ACC112 (cell line): ENCODE measurements at regions not wholly inside any gene's neighbourhood (a gene's known extent, or its start where the extent isn't known, plus 50 kb on each side); places are given as distances from the start of the nearest gene placed in this dataset.

Experiments used
- H2AFZ ChIP-seq: fragments of 200-600 bp; sonication (generic); one replicate; pipeline ENCODE4 v1.6.0; 2017; ENCODE audit warnings: antibody characterized with exemption, low read length; ENCODE audit not compliant: unreplicated experiment
- H3K27ac ChIP-seq: fragments of 200-600 bp; sonication (generic); 2 replicates; pipeline ENCODE4 v1.5.1; 2014; ENCODE audit warnings: low read depth, mild to moderate bottlenecking, antibody characterized with exemption, low read length, moderate library complexity
- H3K27me3 ChIP-seq: fragments of 200-600 bp; sonication (generic); 2 replicates; pipeline ENCODE4 v1.6.1; 2014; ENCODE audit warnings: mild to moderate bottlenecking, antibody characterized with exemption, low read length, moderate library complexity, mixed read lengths; ENCODE audit not compliant: insufficient read depth
- H3K36me3 ChIP-seq: fragments of 200-600 bp; sonication (generic); 2 replicates; pipeline ENCODE4 v1.6.1; 2016; ENCODE audit warnings: mild to moderate bottlenecking, antibody characterized with exemption, low read length, moderate library complexity, mixed read lengths; ENCODE audit not compliant: insufficient read depth
- H3K4me1 ChIP-seq: fragments of 200-600 bp; sonication (generic); one replicate; pipeline ENCODE4 v1.6.1; 2016; ENCODE audit warnings: low read length, mixed read lengths; ENCODE audit not compliant: insufficient read depth, unreplicated experiment, control insufficient read depth
- H3K4me3 ChIP-seq: fragments of 200-600 bp; sonication (generic); 2 replicates; pipeline ENCODE4 v1.5.1; 2014; ENCODE audit warnings: mild to moderate bottlenecking, low read depth, low read length
- H3K79me2 ChIP-seq: fragments of 200-600 bp; sonication (generic); one replicate; pipeline ENCODE4 v1.6.0; 2016; ENCODE audit warnings: low read length; ENCODE audit not compliant: control insufficient read depth, unreplicated experiment, insufficient read depth

DNA sequence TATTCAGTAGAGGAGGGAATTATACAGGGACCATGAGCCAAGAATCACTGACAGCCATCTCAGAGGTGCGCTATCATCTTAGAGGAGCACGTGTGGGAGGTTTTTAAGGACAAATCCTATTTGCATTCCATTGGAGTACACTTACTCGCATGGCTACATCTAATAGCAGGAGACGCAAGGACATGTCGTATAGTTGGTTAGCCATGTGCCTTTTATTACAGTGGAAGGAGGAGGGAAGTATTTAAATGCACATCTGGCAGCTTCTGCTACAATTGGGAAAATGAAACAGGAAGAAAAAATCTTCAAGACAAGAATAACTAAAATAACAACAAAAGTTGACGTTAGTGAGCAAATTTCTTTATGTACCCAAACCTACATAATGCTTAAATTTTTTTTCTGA, 86.5 kb upstream of the UGP2 start:
- H3K36me3 ChIP-seq = no peaks in the 10 kb centered on the region
- H3K27ac ChIP-seq = peak overlapping the region; percentile 38; the same call in 1 of the 2 replicates
- H3K4me3 ChIP-seq = no peak overlapping the region; the same call in 1 of the 2 replicates
- H3K4me1 ChIP-seq = peaks cover 21% of the 10 kb centered on the region
- no peaks in the 10 kb centered on the region for H3K79me2 ChIP-seq
- no peak overlapping the region for H2AFZ ChIP-seq
- H3K27me3 ChIP-seq = no peaks in the 10 kb centered on the region

DNA sequence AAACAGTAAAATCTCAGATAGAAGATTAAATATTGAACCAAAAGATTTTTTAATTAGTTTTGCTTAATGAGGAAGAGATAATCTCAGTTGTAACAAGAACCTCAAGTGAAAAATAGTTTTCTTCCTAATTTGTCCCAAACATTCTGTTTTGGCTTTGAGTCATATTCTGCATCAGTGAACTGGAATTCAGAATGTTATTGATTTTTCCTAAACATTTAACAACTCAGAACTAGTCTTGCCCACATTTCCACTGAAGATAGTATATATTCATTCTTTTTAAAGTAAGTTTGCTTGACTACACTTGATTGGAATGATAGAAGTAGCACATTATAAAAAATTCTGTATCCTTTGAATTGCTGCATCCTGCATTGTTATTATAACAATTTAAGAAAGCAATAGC, 85.7 kb upstream of the UGP2 start:
- Histone ChIP-seq H3K4me3 (no peak overlapping the region; the same call in 1 of the 2 replicates), H3K79me2 (no peaks in the 10 kb centered on the region), H3K36me3 (no peaks in the 10 kb centered on the region), H3K27ac (peak overlapping the region; percentile 38), H2AFZ (no peak overlapping the region), H3K4me1 (peaks cover 21% of the 10 kb centered on the region), H3K27me3 (no peaks in the 10 kb centered on the region)

DNA sequence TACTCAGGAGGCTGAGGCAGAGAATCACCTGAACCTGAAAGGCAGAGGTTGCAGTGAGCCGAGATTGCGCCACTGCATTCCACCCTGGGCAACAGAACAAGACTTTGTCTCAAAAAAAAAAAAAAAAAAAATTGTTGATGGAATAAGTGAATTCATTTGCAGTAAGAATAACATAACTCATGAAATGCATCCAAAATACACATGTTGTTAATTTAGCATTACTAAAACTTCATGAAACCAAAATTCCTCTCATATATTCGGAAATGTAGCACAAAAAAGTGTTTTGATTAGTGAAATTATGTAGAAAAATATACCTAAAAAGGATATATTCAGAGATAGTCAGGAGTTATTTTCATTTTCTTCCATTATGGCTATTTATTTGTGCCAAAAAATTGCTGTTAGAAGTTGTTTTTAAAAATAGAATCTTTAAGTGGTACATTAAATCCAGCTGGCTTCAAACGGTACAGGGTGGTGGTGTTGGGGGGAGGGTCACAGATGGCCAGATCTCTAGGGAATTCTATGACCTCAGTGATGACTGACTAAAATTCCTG, 78.2 kb upstream of the UGP2 start:
- Histone ChIP-seq H3K27me3 (no peaks in the 10 kb centered on the region), H3K4me3 (peak overlapping the region; percentile 27; the same call in 1 of the 2 replicates), H3K4me1 (peaks cover 22% of the 10 kb centered on the region), H3K27ac (peak overlapping the region; percentile 85), H2AFZ (no peak overlapping the region), H3K79me2 (no peaks in the 10 kb centered on the region), H3K36me3 (peaks cover 14% of the 10 kb centered on the region)

DNA sequence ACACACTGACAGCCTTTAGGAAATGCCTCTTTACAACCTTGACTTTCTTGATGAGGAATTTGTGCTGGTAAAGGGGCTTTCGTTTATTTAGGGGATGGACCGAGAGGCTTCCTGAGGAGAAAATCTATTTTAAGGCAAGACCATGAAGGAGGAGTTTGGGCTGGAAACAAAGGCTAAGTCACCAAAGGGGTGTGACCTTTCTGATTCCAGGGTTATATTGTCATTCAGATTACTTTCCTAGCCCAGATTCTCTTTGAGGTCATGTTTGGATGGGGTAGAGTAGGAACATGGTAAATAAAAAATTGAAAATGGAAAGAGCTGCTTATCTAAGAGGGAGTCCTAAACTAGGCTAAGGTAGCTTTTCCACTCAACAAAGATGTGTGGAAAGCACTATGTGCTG, 77.1 kb upstream of the UGP2 start:
- Histone ChIP-seq H3K36me3 (peaks cover 14% of the 10 kb centered on the region), H3K4me1 (peaks cover 22% of the 10 kb centered on the region), H3K27me3 (no peaks in the 10 kb centered on the region), H2AFZ (no peak overlapping the region), H3K27ac (peak overlapping the region; percentile 85), H3K79me2 (no peaks in the 10 kb centered on the region), H3K4me3 (no peak overlapping the region)

DNA sequence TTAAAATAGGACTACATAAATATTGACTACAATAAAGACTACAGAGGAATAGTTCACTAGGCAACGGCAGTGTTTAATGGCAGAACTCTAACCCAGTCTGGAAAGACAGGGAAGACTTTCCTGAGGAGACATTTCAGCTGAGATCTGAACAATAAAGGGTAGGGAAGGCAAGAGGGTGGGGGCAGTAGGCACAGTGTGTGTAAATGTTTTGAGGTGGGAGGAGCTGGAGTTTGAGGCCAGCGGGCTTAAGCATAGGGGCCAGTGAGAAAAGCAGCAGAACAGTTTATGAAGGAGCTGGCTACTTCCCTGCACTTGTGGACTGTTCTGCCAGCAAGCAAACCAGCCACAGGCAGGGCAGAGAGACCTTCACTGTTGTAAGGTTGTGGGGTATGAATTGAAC, 76.6 kb upstream of the UGP2 start:
- no peak overlapping the region for H2AFZ ChIP-seq
- H3K36me3 ChIP-seq = peaks cover 14% of the 10 kb centered on the region
- H3K27me3 ChIP-seq = no peaks in the 10 kb centered on the region
- H3K4me1 ChIP-seq = peaks cover 22% of the 10 kb centered on the region
- no peak overlapping the region for H3K27ac ChIP-seq
- no peaks in the 10 kb centered on the region for H3K79me2 ChIP-seq
- H3K4me3 ChIP-seq = no peak overlapping the region

DNA sequence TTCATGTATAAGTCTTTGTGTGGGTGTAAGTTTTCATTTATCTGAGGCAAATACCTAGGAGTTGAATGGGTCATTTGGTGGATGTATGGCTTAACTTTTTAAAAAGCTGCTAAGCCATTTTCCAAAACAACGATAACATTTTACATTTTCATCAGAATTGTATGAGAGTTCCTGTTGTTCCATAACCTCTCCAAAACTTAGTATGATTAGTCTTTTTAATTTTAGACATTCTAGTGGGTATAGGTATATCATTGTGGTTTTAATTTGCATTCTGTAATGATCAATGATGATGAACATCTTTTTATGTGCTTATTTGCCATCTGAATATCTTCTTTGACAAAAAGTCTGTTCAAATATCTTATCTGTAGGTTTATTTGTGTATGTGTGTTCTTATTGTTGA, 74.4 kb upstream of the UGP2 start:
- no peaks in the 10 kb centered on the region for H3K27me3 ChIP-seq
- H3K4me1 ChIP-seq = peaks cover 22% of the 10 kb centered on the region
- no peak overlapping the region for H3K4me3 ChIP-seq
- no peak overlapping the region for H2AFZ ChIP-seq
- peaks cover 14% of the 10 kb centered on the region for H3K36me3 ChIP-seq
- H3K27ac ChIP-seq = no peak overlapping the region
- no peaks in the 10 kb centered on the region for H3K79me2 ChIP-seq

DNA sequence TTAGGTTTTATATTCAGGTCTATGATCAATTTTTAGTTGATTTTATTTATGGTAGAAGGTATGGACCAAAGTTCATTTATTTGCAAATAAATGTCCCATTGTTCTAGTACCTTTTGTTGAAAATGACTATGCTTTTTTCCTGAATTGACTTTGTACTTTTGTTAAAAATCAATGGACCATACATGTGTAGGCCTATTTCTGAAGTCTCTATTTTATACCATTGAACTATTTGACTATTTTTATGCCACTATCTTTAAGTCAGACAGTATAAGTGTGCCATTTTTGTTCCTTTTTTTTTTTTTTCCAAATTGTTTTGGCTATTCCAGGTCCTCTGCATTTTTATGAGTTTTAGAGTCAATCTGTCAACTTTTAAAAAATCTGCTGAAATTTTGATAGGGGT, 73.6 kb upstream of the UGP2 start:
- Histone ChIP-seq H3K27ac (no peak overlapping the region), H3K4me3 (no peak overlapping the region), H3K36me3 (peaks cover 14% of the 10 kb centered on the region), H3K79me2 (no peaks in the 10 kb centered on the region), H2AFZ (no peak overlapping the region), H3K27me3 (no peaks in the 10 kb centered on the region), H3K4me1 (peaks cover 20% of the 10 kb centered on the region)

DNA sequence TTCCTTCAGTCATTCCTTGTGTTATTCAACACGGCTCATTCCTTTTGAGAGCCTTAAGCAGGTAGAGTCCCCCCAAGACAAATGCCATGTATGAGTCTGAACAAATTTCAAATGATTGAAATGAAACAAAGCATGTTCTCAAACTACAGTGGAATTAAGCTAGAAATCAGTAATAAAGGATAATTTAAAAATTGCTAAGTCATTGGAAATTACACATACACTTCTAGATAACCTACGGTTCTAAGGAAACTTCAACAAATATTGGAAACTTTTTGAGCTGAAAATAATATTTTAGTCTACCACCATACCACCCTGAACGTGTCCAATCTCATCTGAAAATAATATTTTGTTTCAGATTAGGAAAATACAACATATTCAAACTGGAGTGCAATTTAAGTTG, 71.8 kb upstream of the UGP2 start:
- no peaks in the 10 kb centered on the region for H3K79me2 ChIP-seq
- peaks cover 2% of the 10 kb centered on the region for H3K4me1 ChIP-seq
- H3K4me3 ChIP-seq = no peak overlapping the region
- H2AFZ ChIP-seq = no peak overlapping the region
- H3K27ac ChIP-seq = no peak overlapping the region
- no peaks in the 10 kb centered on the region for H3K27me3 ChIP-seq
- H3K36me3 ChIP-seq = peaks cover 14% of the 10 kb centered on the region

DNA sequence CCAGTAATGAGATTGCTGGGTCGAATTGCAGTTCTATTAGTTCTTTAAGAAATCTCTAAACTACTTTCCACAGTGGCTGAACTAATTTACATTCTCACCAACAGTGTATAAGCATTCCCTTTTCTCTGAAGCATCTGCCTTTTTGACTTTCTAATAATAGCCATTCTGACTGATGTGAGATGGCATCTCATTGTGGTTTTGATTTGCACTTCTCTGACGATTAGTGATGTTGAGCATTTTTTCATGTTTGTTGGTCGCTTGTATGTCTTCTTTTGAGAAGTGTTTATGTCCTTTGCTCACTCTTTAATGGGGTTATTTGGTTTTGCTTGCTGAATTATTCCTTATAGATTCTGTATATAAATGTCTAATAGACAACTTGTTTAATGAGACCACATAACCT, 69.6 kb upstream of the UGP2 start:
- no peak overlapping the region for H3K4me3 ChIP-seq
- no peaks in the 10 kb centered on the region for H3K4me1 ChIP-seq
- no peak overlapping the region for H2AFZ ChIP-seq
- no peak overlapping the region for H3K27ac ChIP-seq
- no peaks in the 10 kb centered on the region for H3K79me2 ChIP-seq
- H3K36me3 ChIP-seq = peaks cover 8% of the 10 kb centered on the region
- no peaks in the 10 kb centered on the region for H3K27me3 ChIP-seq

DNA sequence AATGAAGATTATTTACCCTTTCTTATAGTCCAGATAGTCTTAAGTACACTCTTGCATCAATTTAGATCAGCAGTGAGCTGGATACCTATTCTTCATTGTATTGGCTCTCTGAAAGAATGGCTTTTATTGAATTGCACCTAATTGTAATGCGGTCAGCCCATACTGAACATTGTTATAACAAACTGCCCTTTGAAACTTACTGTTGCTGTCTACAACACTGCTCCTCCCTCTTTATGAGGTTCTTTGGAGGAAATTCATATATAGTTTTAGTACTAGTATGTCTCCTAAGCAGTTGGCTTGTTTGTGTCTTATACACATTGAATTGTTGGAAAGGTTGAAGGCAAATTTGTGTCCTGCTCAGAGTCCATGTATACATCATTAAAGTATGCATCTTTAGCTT, 66.5 kb upstream of the UGP2 start:
- no peak overlapping the region for H3K4me3 ChIP-seq
- no peaks in the 10 kb centered on the region for H3K79me2 ChIP-seq
- H3K36me3 ChIP-seq = no peaks in the 10 kb centered on the region
- H3K27me3 ChIP-seq = no peaks in the 10 kb centered on the region
- no peak overlapping the region for H2AFZ ChIP-seq
- H3K4me1 ChIP-seq = no peaks in the 10 kb centered on the region
- no peak overlapping the region for H3K27ac ChIP-seq

DNA sequence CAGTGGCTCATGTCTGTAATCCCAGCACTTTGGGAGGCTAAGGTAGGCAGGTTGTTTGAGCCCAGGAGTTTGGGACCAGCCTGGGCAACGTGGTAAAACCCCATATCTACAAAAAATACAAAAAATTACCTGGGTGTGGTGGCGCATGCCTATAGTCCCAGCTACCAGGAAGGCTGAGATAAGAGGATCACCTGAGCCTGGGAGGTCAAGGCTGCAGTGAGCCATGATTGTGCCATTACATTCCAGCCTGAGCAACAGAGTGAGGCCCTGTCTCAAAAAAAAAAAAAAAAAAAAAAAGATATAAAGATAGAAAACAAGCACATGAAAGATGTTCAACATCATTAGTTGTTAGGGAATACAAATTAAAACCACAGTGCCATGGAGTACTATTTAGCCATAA, 65.3 kb upstream of the UGP2 start:
- Histone ChIP-seq H2AFZ (no peak overlapping the region), H3K4me3 (no peak overlapping the region), H3K79me2 (no peaks in the 10 kb centered on the region), H3K4me1 (no peaks in the 10 kb centered on the region), H3K27ac (no peak overlapping the region), H3K27me3 (no peaks in the 10 kb centered on the region), H3K36me3 (no peaks in the 10 kb centered on the region)
